ENCODE measurements at regions not wholly inside any gene's neighbourhood (a gene's known extent, or its start where the extent isn't known, plus 50 kb on each side); places are given as distances from the start of the nearest gene placed in this dataset.

GRCh38 chr7:13276977-13277376, 589.5 kb downstream of the ARL4A start:
- peak; percentile 21 for DNase-seq (ENCODE audit: low spot score)
- H3K9me2 ChIP-seq (ENCODE audit: insufficient read depth) = no peaks in the 10 kb centered on the region

GRCh38 chr7:13278020-13278419, 590.6 kb downstream of the ARL4A start:
- Mint-ChIP-seq H3K4me3 (no peak overlapping the region), H3K9me3 (peaks cover 22% of the 10 kb centered on the region), H3K4me1 (no peaks in the 10 kb centered on the region), H3K27me3 (ENCODE audit: insufficient read depth, low read depth, poor library complexity) (no peaks in the 10 kb centered on the region), H3K36me3 (ENCODE audit: low read depth) (peaks cover 19% of the 10 kb centered on the region), H3K27ac (no peak overlapping the region)
- Histone ChIP-seq H4K20me1 (replicated peaks; ENCODE audit: insufficient read depth) (no peaks in the 10 kb centered on the region), H3K79me2 (replicated peaks; ENCODE audit: insufficient read depth) (no peaks in the 10 kb centered on the region), H3K27ac (ENCODE audit: low read depth) (no peak overlapping the region), H3K4me3 (no peak overlapping the region), H3F3A (replicated peaks; ENCODE audit: low read depth) (no peaks in the 10 kb centered on the region), H3K9me2 (ENCODE audit: insufficient read depth) (no peaks in the 10 kb centered on the region), H3K36me3 (ENCODE audit: insufficient read depth) (no peaks in the 10 kb centered on the region), H3K4me1 (ENCODE audit: insufficient read depth) (no peaks in the 10 kb centered on the region), H3K27me3 (ENCODE audit: insufficient read depth) (no peaks in the 10 kb centered on the region), H3K4me2 (no peak overlapping the region), H2AFZ (0 out of 2 replicates have a peak overlapping the region, but pooled peaks have one; percentile 40)
- DNase-seq (ENCODE audit: low spot score) = no peak
- ATAC-seq = no peak
- TF ChIP-seq ZNF114 (CRISPR knock-in tag; IDR thresholded peaks at IDR 0.05) (no peak), ZNF331 (CRISPR knock-in tag; IDR thresholded peaks at IDR 0.05; ENCODE audit: low read depth) (no peak), EZH2phosphoT487 (IDR thresholded peaks at IDR 0.05; ENCODE audit: unreplicated experiment) (no peak), POLR2AphosphoS5 (IDR thresholded peaks at IDR 0.05; ENCODE audit: low read depth) (no peak), NANOG (IDR thresholded peaks at IDR 0.05; ENCODE audit: borderline replicate concordance) (no peak), CTCF (conservative IDR thresholded peaks at IDR 0.05; ENCODE audit: low read depth in 2 of 2) (no peak)
- TF ChIP-seq, protein P1, sequence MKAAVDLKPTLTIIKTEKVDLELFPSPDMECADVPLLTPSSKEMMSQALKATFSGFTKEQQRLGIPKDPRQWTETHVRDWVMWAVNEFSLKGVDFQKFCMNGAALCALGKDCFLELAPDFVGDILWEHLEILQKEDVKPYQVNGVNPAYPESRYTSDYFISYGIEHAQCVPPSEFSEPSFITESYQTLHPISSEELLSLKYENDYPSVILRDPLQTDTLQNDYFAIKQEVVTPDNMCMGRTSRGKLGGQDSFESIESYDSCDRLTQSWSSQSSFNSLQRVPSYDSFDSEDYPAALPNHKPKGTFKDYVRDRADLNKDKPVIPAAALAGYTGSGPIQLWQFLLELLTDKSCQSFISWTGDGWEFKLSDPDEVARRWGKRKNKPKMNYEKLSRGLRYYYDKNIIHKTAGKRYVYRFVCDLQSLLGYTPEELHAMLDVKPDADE (IDR thresholded peaks at IDR 0.05) = no peak

More at GRCh38 chr7:13276977-13277376, 589.5 kb downstream of the ARL4A start:
- Histone ChIP-seq H3K4me1 (ENCODE audit: insufficient read depth) (no peaks in the 10 kb centered on the region), H2AFZ (no peak overlapping the region), H3F3A (replicated peaks; ENCODE audit: low read depth) (no peaks in the 10 kb centered on the region), H3K4me2 (no peak overlapping the region), H3K27me3 (ENCODE audit: insufficient read depth) (no peaks in the 10 kb centered on the region), H3K36me3 (ENCODE audit: insufficient read depth) (no peaks in the 10 kb centered on the region), H4K20me1 (replicated peaks; ENCODE audit: insufficient read depth) (no peaks in the 10 kb centered on the region), H3K79me2 (replicated peaks; ENCODE audit: insufficient read depth) (no peaks in the 10 kb centered on the region), H3K27ac (ENCODE audit: low read depth) (no peak overlapping the region), H3K4me3 (no peak overlapping the region)
- Mint-ChIP-seq H3K9me3 (peaks cover 24% of the 10 kb centered on the region), H3K4me3 (no peak overlapping the region), H3K27ac (no peak overlapping the region), H3K36me3 (ENCODE audit: low read depth) (peaks cover 22% of the 10 kb centered on the region), H3K4me1 (no peaks in the 10 kb centered on the region), H3K27me3 (ENCODE audit: insufficient read depth, low read depth, poor library complexity) (no peaks in the 10 kb centered on the region)
- no peak for ATAC-seq
- TF ChIP-seq EZH2 (IDR thresholded peaks at IDR 0.05; ENCODE audit: low read depth, unreplicated experiment) (no peak), CTCF (conservative IDR thresholded peaks at IDR 0.05; ENCODE audit: low read depth in 2 of 2) (peak in 1 of 2 experiments; percentile 79; a peak in 3 of 4 replicates)

Data from GM23338 (cell line).